Heart left ventricle (tissue), 16 donors: ENCODE measurements at regions not wholly inside any gene's neighbourhood (a gene's known extent, or its start where the extent isn't known, plus 50 kb on each side); places are given as distances from the start of the nearest gene placed in this dataset.

Source experiments
- ATAC-seq, 4 donors: fragments of 200-7000 bp; cut with Tn5 transposase; one replicate each; pipeline ENCODE4 v1.9.1; 2020 to 2022; ENCODE audit warnings: moderate library complexity in 4 of 4, mild to moderate bottlenecking in 3 of 4, moderate number of reproducible peaks in 1 of 4
- DNase-seq, 5 donors: peaks; one replicate each; pipeline ENCODE4 v3.0.0-alpha.2; 2020
- H3K27ac ChIP-seq, 12 donors: fragments of 200-600 bp; sonication (generic) in 4 of 12; one replicate each; pipeline versions ENCODE4 v1.5.0 to v1.8.0; 2016 to 2022; ENCODE audit warnings: mild to moderate bottlenecking in 2 of 12
- H3K27me3 ChIP-seq, 9 donors: fragments of 200-600 bp; sonication (generic) in 2 of 9; one replicate each; pipeline versions ENCODE4 v1.5.1 to v1.8.0; 2016 to 2022; ENCODE audit warnings: mild to moderate bottlenecking in 3 of 9
- H3K36me3 ChIP-seq, 9 donors: fragments of 200-600 bp; sonication (generic) in 2 of 9; one replicate each; pipeline versions ENCODE4 v1.5.0 to v1.8.0; 2018 to 2022; ENCODE audit warnings: mild to moderate bottlenecking in 2 of 9
- H3K4me1 ChIP-seq, 12 donors: fragments of 200-600 bp; sonication (generic) in 4 of 12; one replicate each; pipeline versions ENCODE4 v1.5.0 to v1.8.0; 2016 to 2022; ENCODE audit warnings: mild to moderate bottlenecking in 3 of 12
- H3K4me3 ChIP-seq, 12 donors: fragments of 200-600 bp; sonication (generic) in 4 of 12; one replicate each; pipeline versions ENCODE4 v1.5.0 to v1.8.0; 2017 to 2022; ENCODE audit warnings: mild to moderate bottlenecking in 9 of 12, moderate library complexity in 4 of 12
- H3K9me3 ChIP-seq, 12 donors: fragments of 200-600 bp; sonication (generic) in 4 of 12; one replicate each; pipeline versions ENCODE4 v1.5.0 to v1.8.0; 2016 to 2022; ENCODE audit warnings: mild to moderate bottlenecking in 1 of 12
- CTCF ChIP-seq, 12 donors: fragments of 200-600 bp; sonication (generic) in 4 of 12; IDR thresholded peaks; one replicate each; pipeline versions ENCODE4 v1.5.0 to v1.8.0; 2018 to 2022; ENCODE audit warnings: antibody characterized with exemption in 12 of 12, mild to moderate bottlenecking in 5 of 12
- POLR2A ChIP-seq, 2 donors: fragments of 450-650 bp; IDR thresholded peaks; one replicate each; pipeline ENCODE4 v1.6.1; 2017; ENCODE audit warnings: antibody characterized with exemption in 2 of 2, mild to moderate bottlenecking in 2 of 2, moderate library complexity in 2 of 2
- WGBS, 4 donors: extraction: QIAGEN DNeasy Blood & Tissue Kit in 2 of 4; methylation state at CpG; one replicate each; pipeline versions ENCODE4 v1.1.5 to v1.1.7; 2013 to 2018; 5-methylcytosine and 5-hydroxymethylcytosine counted together
- intact Hi-C, 10 donors: fragments of 100-400 bp; cut with DNase I; formaldehyde crosslinking; loops; one replicate each; pipeline versions ENCODE4 v1.11.1 to v1.14.2; 2022
- donor health status: ischemic (EF 13 %, LVEDD 7.1; RV severe dilation, severe dysfunction).
- donor health status: healthy with polysubstance abuse.
- donor health status: DM: no; HTN: yes; CAD: no.
- donor health status: DM: no; HTN: no; CAD: no.
- donor health status: ischemic (EF 25% LVEDD 6.9; RV normal size, moderate dysfunction).
- donor health status: ischemic (EF 25% LVEDD 5.7; RV mildly dilated, moderate dysfunction).
- donor health status: healthy.
- donor health status: DM: yes; HTN: yes; CAD: no.
- donor health status: ischemic (EF 35%, LVEDD 5.7; RV mildly dilated, moderate dysfunction).
- donor health status: nonischemic (EF 11% LVEDD 7.7; RV severe dilation, severe dysfunction).
- donor health status: DM: yes; HTN: yes; CAD: no.
- donor health status: PGD.
- donor health status: ischemic (EF 29% LVEDD 5.4; RV normal size, mild dysfunction).
- donor health status: nonischemic (EF 23%, LVEDD 6.1; RV moderate dilation, normal function).

DNA sequence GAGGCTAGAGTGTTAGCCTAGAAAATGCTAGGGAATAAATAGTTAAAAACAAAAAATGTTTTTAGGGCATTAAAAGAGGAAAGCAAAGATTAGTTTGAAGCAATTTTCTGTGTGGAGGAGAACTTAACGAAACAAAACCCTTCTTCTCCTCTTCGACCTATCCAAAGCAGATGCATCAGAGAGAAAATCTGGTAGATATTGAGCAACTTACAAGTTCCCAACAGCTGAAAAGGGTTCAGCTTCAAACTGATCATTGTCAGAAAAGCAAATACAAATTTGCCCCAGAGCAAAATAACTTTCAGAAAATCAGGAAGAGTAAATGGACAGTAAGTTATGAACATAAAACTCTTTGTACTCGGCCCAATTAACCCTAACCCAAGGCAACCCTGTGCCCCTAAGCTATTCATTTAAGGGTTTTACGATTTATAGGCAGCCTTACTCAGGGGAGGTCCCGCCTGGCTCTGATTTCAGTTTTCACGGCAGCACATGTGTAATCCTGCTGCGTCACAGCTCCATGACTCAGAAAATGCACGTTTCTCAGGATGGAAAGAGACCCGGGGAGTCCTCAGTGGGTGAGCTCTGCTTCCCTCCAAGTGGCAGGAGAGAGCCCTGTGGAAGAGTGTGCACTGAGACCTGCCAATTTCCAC lies 405.7 kb upstream of the SALL1 start:
- no peak overlapping the region for H3K27ac ChIP-seq
- no peaks in the 10 kb centered on the region for H3K36me3 ChIP-seq
- DNase-seq (no peak), ATAC-seq (no peak)
- H3K4me3 ChIP-seq = no peak overlapping the region
- H3K9me3 ChIP-seq = no peaks in the 10 kb centered on the region
- no peaks in the 10 kb centered on the region for H3K4me1 ChIP-seq
- H3K27me3 ChIP-seq = no peaks in the 10 kb centered on the region
- 50 to 65% (median 53%) methylated on average over 9 of the region's 9 CpGs for WGBS, 4 donors
- intact Hi-C loops = no loop called here
- no peak for TF ChIP-seq CTCF (IDR thresholded peaks at IDR 0.05)
- TF ChIP-seq POLR2A (IDR thresholded peaks at IDR 0.05) = no peak

DNA sequence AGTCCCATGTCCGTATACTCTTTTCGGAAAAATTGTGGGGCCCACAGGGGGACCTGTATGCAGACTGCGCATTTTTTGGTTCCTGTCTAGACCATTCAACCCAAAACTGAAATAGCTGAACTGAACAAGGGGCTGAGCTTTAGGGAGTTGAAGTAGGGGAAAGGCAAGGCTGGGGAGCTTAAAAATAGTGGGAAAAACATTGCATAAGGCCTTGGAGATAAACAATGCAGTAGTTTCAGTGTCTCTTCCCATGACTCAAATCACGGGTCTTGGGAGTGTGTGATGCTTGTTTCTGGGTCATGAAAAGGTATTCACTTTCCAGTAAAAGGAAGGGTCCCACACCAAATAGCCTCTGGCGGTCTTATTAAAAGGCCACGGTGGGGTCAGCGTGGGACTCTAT lies 402.8 kb upstream of the SALL1 start:
- no peak for ATAC-seq
- no peaks in the 10 kb centered on the region for H3K36me3 ChIP-seq
- 84 to 89% (median 88%) methylated on average over 7 of the region's 7 CpGs for WGBS, 4 donors
- TF ChIP-seq POLR2A (IDR thresholded peaks at IDR 0.05) = no peak
- TF ChIP-seq CTCF (IDR thresholded peaks at IDR 0.05) = no peak
- no peak overlapping the region for H3K27ac ChIP-seq
- intact Hi-C loops = no loop called here
- H3K27me3 ChIP-seq = peaks cover 0 to 4% (median 0%) of the 10 kb centered on the region in 9 donors
- DNase-seq = no peak
- H3K4me1 ChIP-seq = no peaks in the 10 kb centered on the region
- H3K9me3 ChIP-seq = no peaks in the 10 kb centered on the region
- no peak overlapping the region for H3K4me3 ChIP-seq

DNA sequence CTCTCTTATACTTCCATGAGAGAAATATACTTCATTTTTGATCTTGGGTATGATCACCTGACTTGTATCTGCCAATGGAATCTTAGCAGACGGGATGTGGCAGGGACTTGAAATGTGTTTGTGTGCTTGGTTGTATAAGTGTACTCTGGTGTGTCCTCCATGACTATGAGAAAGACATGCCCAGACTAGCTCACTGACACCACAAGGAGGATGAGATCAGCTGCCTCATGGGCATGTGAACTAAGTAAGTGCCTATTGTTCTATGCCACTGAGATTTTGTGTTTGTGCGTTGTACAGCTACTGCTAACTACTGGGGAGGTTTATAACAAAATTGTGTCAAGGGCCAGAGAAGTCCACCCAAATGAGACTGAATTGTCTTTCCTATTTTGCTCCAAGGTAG lies 402.2 kb upstream of the SALL1 start:
- Histone ChIP-seq H3K9me3 (no peaks in the 10 kb centered on the region), H3K36me3 (no peaks in the 10 kb centered on the region), H3K27me3 (peaks cover 0 to 7% (median 0%) of the 10 kb centered on the region in 9 donors), H3K27ac (no peak overlapping the region), H3K4me3 (no peak overlapping the region), H3K4me1 (no peaks in the 10 kb centered on the region)
- TF ChIP-seq POLR2A (IDR thresholded peaks at IDR 0.05) = no peak
- TF ChIP-seq CTCF (IDR thresholded peaks at IDR 0.05) = no peak
- WGBS, 4 donors = 90 to 98% (median 95%) methylated on average over 2 of the region's 2 CpGs
- DNase-seq (no peak), ATAC-seq (no peak)
- intact Hi-C loops = no loop called here

DNA sequence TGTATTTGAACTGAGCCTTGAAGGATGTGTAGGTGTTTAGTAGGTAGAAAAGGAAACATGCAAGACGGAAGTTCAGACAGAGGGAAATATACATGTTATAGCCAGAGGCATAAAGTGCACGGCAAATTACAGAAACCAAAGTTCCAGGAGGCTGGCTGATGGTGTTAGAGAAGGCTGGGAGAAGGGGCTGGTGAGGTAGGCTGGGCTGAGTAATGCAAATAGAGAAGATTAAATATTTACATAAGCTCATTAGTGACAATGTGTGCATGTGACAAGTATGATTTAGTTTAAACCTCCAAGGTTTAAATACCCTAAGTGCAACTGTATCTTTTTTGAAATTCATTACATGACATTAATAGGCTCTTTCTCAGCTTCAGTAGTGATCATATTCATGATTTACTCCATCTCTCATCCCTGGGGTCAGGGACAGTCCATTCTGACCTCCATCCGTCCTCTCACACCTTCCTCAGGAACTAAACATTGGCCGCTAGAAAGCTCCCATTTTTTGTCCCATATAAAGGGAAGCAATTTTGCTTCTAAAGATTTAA lies 399.8 kb upstream of the SALL1 start:
- TF ChIP-seq POLR2A (IDR thresholded peaks at IDR 0.05) (no peak), CTCF (IDR thresholded peaks at IDR 0.05) (no peak)
- 69 to 76% (median 71%) methylated on average over 4 of the region's 4 CpGs for WGBS, 4 donors
- no peak overlapping the region for H3K27ac ChIP-seq
- ATAC-seq (no peak), DNase-seq (no peak)
- no peaks in the 10 kb centered on the region for H3K9me3 ChIP-seq
- no peaks in the 10 kb centered on the region for H3K4me1 ChIP-seq
- H3K27me3 ChIP-seq = peaks cover 0 to 7% (median 0%) of the 10 kb centered on the region in 9 donors
- intact Hi-C loops = no loop called here
- no peak overlapping the region for H3K4me3 ChIP-seq
- H3K36me3 ChIP-seq = no peaks in the 10 kb centered on the region
